Hepatocyte (in vitro differentiated cells): ENCODE measurements at regions not wholly inside any gene's neighbourhood (a gene's known extent, or its start where the extent isn't known, plus 50 kb on each side); places are given as distances from the start of the nearest gene placed in this dataset.

Experiments
- DNase-seq: peaks from one replicate; pipeline ENCODE4 v3.0.0-alpha.2; 2016; ENCODE audit warnings: low spot score
- H2AFZ ChIP-seq: fragments of 200-600 bp; sonication (generic); 2 replicates; pipeline ENCODE4 v1.6.0; 2016; ENCODE audit warnings: antibody characterized with exemption, mild to moderate bottlenecking
- H3K27ac ChIP-seq: fragments of 200-600 bp; sonication (generic); 2 replicates; pipeline ENCODE4 v1.5.1; 2016; ENCODE audit warnings: mild to moderate bottlenecking
- H3K27me3 ChIP-seq: fragments of 200-600 bp; sonication (generic); 2 replicates; pipeline ENCODE4 v1.6.1; 2016
- H3K36me3 ChIP-seq: fragments of 200-600 bp; sonication (generic); replicated peaks from 2 replicates; pipeline ENCODE4 v1.5.1; 2016; ENCODE audit warnings: low read depth; ENCODE audit not compliant: insufficient read depth
- H3K4me1 ChIP-seq: fragments of 200-600 bp; sonication (generic); 2 replicates; pipeline ENCODE4 v1.5.1; 2016; ENCODE audit warnings: mild to moderate bottlenecking, moderate library complexity; ENCODE audit not compliant: insufficient read depth
- H3K4me2 ChIP-seq: fragments of 200-600 bp; sonication (generic); 2 replicates; pipeline ENCODE4 v1.6.0; 2016
- H3K4me3 ChIP-seq: fragments of 200-600 bp; sonication (generic); 2 replicates; pipeline ENCODE4 v1.5.1; 2016; ENCODE audit warnings: mild to moderate bottlenecking
- H3K79me2 ChIP-seq: fragments of 200-600 bp; sonication (generic); 2 replicates; pipeline ENCODE4 v1.6.0; 2017; ENCODE audit warnings: mild to moderate bottlenecking
- H3K9me2 ChIP-seq: fragments of 200-600 bp; sonication (generic); replicated peaks from 2 replicates; pipeline ENCODE4 v1.6.0; 2017; ENCODE audit warnings: mild to moderate bottlenecking; ENCODE audit not compliant: insufficient read depth
- H3K9me3 ChIP-seq: fragments of 200-600 bp; sonication (generic); 2 replicates; pipeline ENCODE4 v1.5.1; 2016; ENCODE audit warnings: low read depth, mild to moderate bottlenecking
- H4K20me1 ChIP-seq: fragments of 200-600 bp; sonication (generic); 2 replicates; pipeline ENCODE4 v1.6.0; 2016; ENCODE audit warnings: mild to moderate bottlenecking; ENCODE audit not compliant: insufficient read depth, poor library complexity, severe bottlenecking
- CTCF ChIP-seq: fragments of 200-600 bp; sonication (generic); IDR thresholded peaks from 2 replicates; pipeline ENCODE4 v1.5.1; 2016; ENCODE audit warnings: antibody characterized with exemption, mild to moderate bottlenecking; ENCODE audit not compliant: poor library complexity
- EZH2 ChIP-seq: fragments of 200-600 bp; sonication (generic); IDR thresholded peaks from 2 replicates; pipeline ENCODE4 v1.6.1; 2016; ENCODE audit warnings: antibody characterized with exemption, mild to moderate bottlenecking, borderline replicate concordance
- EZH2phosphoT487 ChIP-seq: fragments of 200-600 bp; sonication (generic); IDR thresholded peaks from one replicate; pipeline ENCODE4 v1.6.1; 2018; ENCODE audit warnings: antibody characterized with exemption, mild to moderate bottlenecking, low read depth, moderate library complexity; ENCODE audit not compliant: unreplicated experiment, severe bottlenecking
- WGBS: methylation state at CpG from one replicate; pipeline ENCODE4 v1.1.6; 2016; ENCODE audit warnings: low lambda C conversion rate; ENCODE audit errors: missing lambda C conversion rate; 5-methylcytosine and 5-hydroxymethylcytosine counted together

- H3K9me2 ChIP-seq, result no peaks in the 10 kb centered on the region
- DNase-seq, result no peak
- H4K20me1 ChIP-seq, result no peaks in the 10 kb centered on the region
- peaks cover 9% of the 10 kb centered on the region for H3K27me3 ChIP-seq
- no peaks in the 10 kb centered on the region for H3K36me3 ChIP-seq
- peak; percentile 20 for TF ChIP-seq CTCF
- no peak for TF ChIP-seq EZH2phosphoT487
- no peak overlapping the region for H3K4me2 ChIP-seq
- no peak overlapping the region for H3K27ac ChIP-seq
- WGBS, result 82% methylated on average over 3 of the region's 3 CpGs
- H3K4me3 ChIP-seq, result no peak overlapping the region
- no peaks in the 10 kb centered on the region for H3K4me1 ChIP-seq
- H3K79me2 ChIP-seq, result no peaks in the 10 kb centered on the region
- no peak overlapping the region for H2AFZ ChIP-seq
- H3K9me3 ChIP-seq, result no peaks in the 10 kb centered on the region
These were observed 358.6 kb upstream of the ASIC2 start for GRCh38 chr17:33651686-33652085.

GRCh38 chr17:33652731-33653398, 359.8 kb upstream of the ASIC2 start:
- no peaks in the 10 kb centered on the region for H3K9me3 ChIP-seq
- H4K20me1 ChIP-seq, result no peaks in the 10 kb centered on the region
- no peaks in the 10 kb centered on the region for H3K9me2 ChIP-seq
- TF ChIP-seq EZH2phosphoT487 (no peak), CTCF (no peak), EZH2 (no peak)
- H3K27me3 ChIP-seq, result peaks cover 8% of the 10 kb centered on the region
- H3K27ac ChIP-seq, result no peak overlapping the region
- no peaks in the 10 kb centered on the region for H3K79me2 ChIP-seq
- no peak overlapping the region for H3K4me2 ChIP-seq
- 82% methylated on average over 6 of the region's 6 CpGs for WGBS
- no peaks in the 10 kb centered on the region for H3K4me1 ChIP-seq
- no peak overlapping the region for H2AFZ ChIP-seq
- no peak overlapping the region for H3K4me3 ChIP-seq
- DNase-seq, result no peak
- H3K36me3 ChIP-seq, result no peaks in the 10 kb centered on the region

GRCh38 chr17:33653399-33653788, 360.3 kb upstream of the ASIC2 start:
- no peaks in the 10 kb centered on the region for H3K9me2 ChIP-seq
- H3K79me2 ChIP-seq, result no peaks in the 10 kb centered on the region
- no peak for DNase-seq
- H4K20me1 ChIP-seq, result no peaks in the 10 kb centered on the region
- no peaks in the 10 kb centered on the region for H3K9me3 ChIP-seq
- H3K36me3 ChIP-seq, result no peaks in the 10 kb centered on the region
- H2AFZ ChIP-seq, result no peak overlapping the region
- no peaks in the 10 kb centered on the region for H3K4me1 ChIP-seq
- H3K27me3 ChIP-seq, result peaks cover 8% of the 10 kb centered on the region
- H3K27ac ChIP-seq, result no peak overlapping the region
- H3K4me2 ChIP-seq, result no peak overlapping the region
- H3K4me3 ChIP-seq, result no peak overlapping the region
- TF ChIP-seq EZH2, result no peak
- no peak for TF ChIP-seq EZH2phosphoT487
- TF ChIP-seq CTCF, result no peak

GRCh38 chr17:33657181-33657580, 364.1 kb upstream of the ASIC2 start:
- WGBS, result 72% methylated on average over 4 of the region's 4 CpGs
- Histone ChIP-seq H2AFZ (no peak overlapping the region), H3K4me1 (no peaks in the 10 kb centered on the region), H3K4me2 (no peak overlapping the region), H3K9me3 (no peaks in the 10 kb centered on the region), H3K36me3 (no peaks in the 10 kb centered on the region), H3K79me2 (no peaks in the 10 kb centered on the region), H4K20me1 (no peaks in the 10 kb centered on the region), H3K27me3 (peaks cover 4% of the 10 kb centered on the region), H3K4me3 (no peak overlapping the region), H3K9me2 (no peaks in the 10 kb centered on the region), H3K27ac (no peak overlapping the region)
- TF ChIP-seq CTCF, result no peak
- TF ChIP-seq EZH2phosphoT487, result no peak
- DNase-seq, result no peak
